ENCODE measurements at regions not wholly inside any gene's neighbourhood (a gene's known extent, or its start where the extent isn't known, plus 50 kb on each side); places are given as distances from the start of the nearest gene placed in this dataset.

GRCh38 chr2:111668274-111668616, 215.7 kb downstream of the ANAPC1 start:
- peaks cover 19% of the 10 kb centered on the region for H3K36me3 ChIP-seq (ENCODE audit: insufficient read depth, low read length)
- H2AFZ ChIP-seq (ENCODE audit: low read length), result no peak overlapping the region
- POLR2A ChIA-PET, result interaction anchor here (1.0 to 1.9 kb wide), 2 partner anchors 10 to 36 kb away, joined by 3 to 8 read pairs; no protein-coding TSS in a partner anchor
- CTCF ChIA-PET (ENCODE audit: unreplicated experiment), result no interaction called here
- H3K79me2 ChIP-seq (ENCODE audit: insufficient read depth, low read depth, low read length), result no peaks in the 10 kb centered on the region
- H3K9me3 ChIP-seq (ENCODE audit: low read length), result peaks cover 22% of the 10 kb centered on the region; the same call in 1 of the 2 replicates
- DNase-seq (ENCODE audit: low spot score), result no peak
- H3K27ac ChIP-seq (ENCODE audit: low read depth, low read length, poor library complexity, severe bottlenecking), result no peak overlapping the region
- peaks cover 47% of the 10 kb centered on the region for H3K4me1 ChIP-seq (ENCODE audit: insufficient read depth, low read length, poor library complexity, severe bottlenecking)
- H4K20me1 ChIP-seq (ENCODE audit: insufficient read depth, low read length), result no peaks in the 10 kb centered on the region
- H3K9me2 ChIP-seq (ENCODE audit: insufficient read depth, low read length), result no peaks in the 10 kb centered on the region
- H3K4me2 ChIP-seq (ENCODE audit: low read length), result no peak overlapping the region
- BruUV-seq (replicated peaks), result no TSS peak
- no peak overlapping the region for H3K4me3 ChIP-seq (ENCODE audit: low read depth, low read length, poor library complexity, severe bottlenecking)
- intact Hi-C loops (cut with micrococcal nuclease; ENCODE audit: unreplicated experiment), result no loop called here
- TF ChIP-seq CTCF (conservative IDR thresholded peaks at IDR 0.05; ENCODE audit: low read length) (no peak), EZH2phosphoT487 (IDR thresholded peaks at IDR 0.05; ENCODE audit: borderline replicate concordance, low read depth, low read length) (no peak)

- no peaks in the 10 kb centered on the region for H4K20me1 ChIP-seq (ENCODE audit: insufficient read depth, low read length)
- H3K4me3 ChIP-seq (ENCODE audit: low read depth, low read length, poor library complexity, severe bottlenecking), result no peak overlapping the region
- no peak overlapping the region; the same call in 1 of the 2 replicates for H2AFZ ChIP-seq (ENCODE audit: low read length)
- peaks cover 22% of the 10 kb centered on the region; the same call in 1 of the 2 replicates for H3K9me3 ChIP-seq (ENCODE audit: low read length)
- POLR2A ChIA-PET, result interaction anchor here (1.0 to 2.0 kb wide), 2 partner anchors 11 to 36 kb away, joined by 3 to 5 read pairs; no protein-coding TSS in a partner anchor
- H3K27ac ChIP-seq (ENCODE audit: low read depth, low read length, poor library complexity, severe bottlenecking), result peak overlapping the region; percentile 96
- H3K79me2 ChIP-seq (ENCODE audit: insufficient read depth, low read depth, low read length), result no peaks in the 10 kb centered on the region
- TF ChIP-seq CTCF (conservative IDR thresholded peaks at IDR 0.05; ENCODE audit: low read length), result no peak
- no peak for DNase-seq (ENCODE audit: low spot score)
- intact Hi-C loops (cut with micrococcal nuclease; ENCODE audit: unreplicated experiment), result no loop called here
- no peak overlapping the region for H3K4me2 ChIP-seq (ENCODE audit: low read length)
- peaks cover 49% of the 10 kb centered on the region for H3K4me1 ChIP-seq (ENCODE audit: insufficient read depth, low read length, poor library complexity, severe bottlenecking)
- no TSS peak for BruUV-seq (replicated peaks)
- no peaks in the 10 kb centered on the region for H3K9me2 ChIP-seq (ENCODE audit: insufficient read depth, low read length)
- H3K36me3 ChIP-seq (ENCODE audit: insufficient read depth, low read length), result peaks cover 19% of the 10 kb centered on the region
- CTCF ChIA-PET (ENCODE audit: unreplicated experiment), result no interaction called here
Observed at GRCh38 chr2:111668741-111669140, 215.3 kb downstream of the ANAPC1 start.

GRCh38 chr2:111669928-111670695, 213.9 kb downstream of the ANAPC1 start:
- H3K27ac ChIP-seq (ENCODE audit: low read depth, low read length, poor library complexity, severe bottlenecking), result peak overlapping the region; percentile 96
- peak; percentile 65 for DNase-seq (ENCODE audit: low spot score)
- H4K20me1 ChIP-seq (ENCODE audit: insufficient read depth, low read length), result no peaks in the 10 kb centered on the region
- intact Hi-C loops (cut with micrococcal nuclease; ENCODE audit: unreplicated experiment), result loop anchor here (10.0 kb wide), 2 partner anchors 545 to 635 kb away; partner anchors contain the start of gene BCL2L11
- peaks cover 22% of the 10 kb centered on the region; the same call in 1 of the 2 replicates for H3K9me3 ChIP-seq (ENCODE audit: low read length)
- ChIA-PET POLR2A (interaction anchor here (1.0 to 2.0 kb wide), 5 partner anchors 9 to 30 kb away, joined by 3 to 5 read pairs (median 4); no protein-coding TSS in a partner anchor), CTCF (ENCODE audit: unreplicated experiment) (interaction anchor here (1.2 kb wide), 1 partner anchor 31 kb away, joined by 5 read pairs; no protein-coding TSS in a partner anchor)
- BruUV-seq (replicated peaks), result no TSS peak
- H3K4me2 ChIP-seq (ENCODE audit: low read length), result peak overlapping the region; percentile 67
- no peaks in the 10 kb centered on the region for H3K79me2 ChIP-seq (ENCODE audit: insufficient read depth, low read depth, low read length)
- TF ChIP-seq EZH2phosphoT487 (IDR thresholded peaks at IDR 0.05; ENCODE audit: borderline replicate concordance, low read depth, low read length) (no peak), CTCF (conservative IDR thresholded peaks at IDR 0.05; ENCODE audit: low read length) (peak; percentile 46)
- H3K36me3 ChIP-seq (ENCODE audit: insufficient read depth, low read length), result peaks cover 19% of the 10 kb centered on the region
- H3K4me3 ChIP-seq (ENCODE audit: low read depth, low read length, poor library complexity, severe bottlenecking), result peak overlapping the region; percentile 27
- H3K4me1 ChIP-seq (ENCODE audit: insufficient read depth, low read length, poor library complexity, severe bottlenecking), result peaks cover 62% of the 10 kb centered on the region
- peak overlapping the region; percentile 72; the same call in 1 of the 2 replicates for H2AFZ ChIP-seq (ENCODE audit: low read length)
- H3K9me2 ChIP-seq (ENCODE audit: insufficient read depth, low read length), result no peaks in the 10 kb centered on the region
